Dermis blood vessel endothelial cell (primary cell): ENCODE measurements at regions not wholly inside any gene's neighbourhood (a gene's known extent, or its start where the extent isn't known, plus 50 kb on each side); places are given as distances from the start of the nearest gene placed in this dataset.

Source experiments
- DNase-seq: peaks from one replicate; pipeline ENCODE4 v3.0.0; 2010

DNA sequence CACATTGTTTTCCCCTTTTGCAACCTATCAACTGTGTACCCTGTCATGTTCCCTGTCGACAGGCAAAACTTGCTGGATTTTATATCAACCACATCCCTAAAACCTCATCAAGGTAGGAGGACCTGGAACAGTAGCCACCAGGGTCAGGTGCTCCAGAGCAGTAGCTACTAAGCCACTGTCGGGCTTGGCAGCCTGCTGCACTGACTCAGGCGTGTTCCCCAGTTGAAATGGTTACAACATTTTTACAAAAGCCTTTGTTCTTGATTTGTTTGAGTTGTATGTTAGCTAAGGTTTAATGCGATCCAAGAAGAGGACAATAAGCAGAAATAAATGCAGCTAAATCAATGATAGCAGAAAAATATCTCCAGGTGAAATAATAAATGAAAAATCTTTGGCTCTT is 407.4 kb upstream of the TLE4 start:
- no peak for DNase-seq

DNA sequence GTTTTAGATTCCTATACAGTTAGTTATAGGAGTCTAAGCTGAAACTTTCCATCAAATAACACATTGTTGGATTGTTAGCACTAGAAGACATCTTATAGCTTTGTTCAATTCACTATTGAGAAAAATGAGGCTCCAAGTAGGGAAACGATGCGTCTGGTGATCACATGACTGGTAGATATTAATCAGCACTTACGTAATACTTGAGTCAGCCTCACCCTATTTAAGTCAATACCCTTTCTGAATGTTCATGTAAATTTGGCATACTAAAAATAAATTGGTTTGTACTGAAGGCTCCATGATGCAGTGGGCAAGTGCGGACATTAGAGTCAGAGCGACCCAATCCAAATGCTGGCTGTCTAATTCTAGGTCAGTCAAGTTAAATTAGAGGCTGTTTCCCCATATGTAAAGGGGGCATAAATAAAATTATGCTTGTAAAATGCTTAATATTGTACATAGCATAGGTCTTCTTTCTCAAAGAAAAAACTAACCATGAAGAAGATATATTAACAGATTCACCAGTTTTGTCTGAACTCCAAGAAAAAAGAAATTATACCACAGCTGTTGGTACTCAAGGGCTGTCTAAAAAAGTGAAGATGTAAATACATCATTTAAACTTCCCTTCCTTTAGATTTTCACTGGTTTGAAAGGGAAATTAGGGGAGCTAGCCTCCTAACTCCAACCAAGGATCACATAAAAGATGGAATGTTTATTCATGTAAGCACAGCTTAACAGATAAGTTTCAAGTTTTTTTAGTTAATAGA is 406.6 kb upstream of the TLE4 start:
- no peak for DNase-seq

DNA sequence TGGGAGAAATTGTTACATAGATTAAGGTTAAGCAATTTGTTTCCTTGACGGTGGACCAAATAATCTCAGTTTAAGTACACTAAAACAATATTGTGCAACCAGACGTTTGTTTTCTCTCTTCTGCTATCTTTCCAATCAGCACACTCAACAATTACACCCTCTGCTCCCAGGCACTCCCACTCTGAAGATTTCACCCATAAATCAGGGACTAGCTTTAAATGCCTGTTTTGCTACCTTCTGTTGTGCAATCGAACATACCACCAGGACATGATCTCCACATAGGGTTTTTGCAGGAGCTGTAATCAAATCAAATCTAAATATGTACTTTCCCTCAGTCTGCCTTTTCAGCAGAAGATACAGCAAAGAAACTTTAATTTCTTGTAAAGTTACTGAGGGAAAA is 405.8 kb upstream of the TLE4 start:
- no peak for DNase-seq

DNA sequence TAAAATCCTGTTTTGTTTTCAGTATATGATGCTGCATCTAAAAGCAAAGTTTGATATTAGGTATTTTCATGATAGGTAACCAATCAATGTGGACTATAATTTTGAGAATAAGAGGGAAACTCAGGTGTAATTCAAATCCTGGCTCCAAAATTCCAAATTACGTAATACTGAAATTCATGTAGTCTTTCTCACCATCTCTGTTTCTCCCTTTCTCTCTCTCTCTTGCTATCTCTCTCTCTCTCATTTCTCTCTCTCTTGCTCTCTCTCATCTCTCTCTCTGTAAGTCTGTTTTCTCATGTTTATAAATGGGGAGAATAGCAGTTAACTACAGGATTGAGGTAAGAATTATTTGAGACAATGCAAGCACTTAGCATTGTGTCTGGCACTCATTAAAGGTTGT is 401.1 kb upstream of the TLE4 start:
- DNase-seq, result no peak

DNA sequence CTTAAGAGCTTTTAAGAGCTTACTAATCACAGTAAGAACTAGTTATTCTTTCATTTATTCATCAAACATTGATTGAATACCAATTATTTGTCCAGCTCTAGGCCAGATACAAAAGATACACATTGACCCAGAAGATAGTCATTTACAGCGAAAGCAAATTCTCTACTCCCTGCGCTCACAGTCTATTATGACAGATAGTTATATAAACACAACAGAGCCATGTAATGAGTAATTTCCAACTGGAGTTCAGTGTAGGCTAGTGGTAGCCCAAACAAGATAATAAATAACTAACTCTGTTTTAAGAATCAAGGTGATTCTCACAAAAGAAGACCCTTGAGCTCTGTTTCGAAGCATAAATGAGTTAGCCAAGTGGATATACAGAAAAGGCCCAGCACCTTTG is 397.8 kb upstream of the TLE4 start:
- no peak for DNase-seq

DNA sequence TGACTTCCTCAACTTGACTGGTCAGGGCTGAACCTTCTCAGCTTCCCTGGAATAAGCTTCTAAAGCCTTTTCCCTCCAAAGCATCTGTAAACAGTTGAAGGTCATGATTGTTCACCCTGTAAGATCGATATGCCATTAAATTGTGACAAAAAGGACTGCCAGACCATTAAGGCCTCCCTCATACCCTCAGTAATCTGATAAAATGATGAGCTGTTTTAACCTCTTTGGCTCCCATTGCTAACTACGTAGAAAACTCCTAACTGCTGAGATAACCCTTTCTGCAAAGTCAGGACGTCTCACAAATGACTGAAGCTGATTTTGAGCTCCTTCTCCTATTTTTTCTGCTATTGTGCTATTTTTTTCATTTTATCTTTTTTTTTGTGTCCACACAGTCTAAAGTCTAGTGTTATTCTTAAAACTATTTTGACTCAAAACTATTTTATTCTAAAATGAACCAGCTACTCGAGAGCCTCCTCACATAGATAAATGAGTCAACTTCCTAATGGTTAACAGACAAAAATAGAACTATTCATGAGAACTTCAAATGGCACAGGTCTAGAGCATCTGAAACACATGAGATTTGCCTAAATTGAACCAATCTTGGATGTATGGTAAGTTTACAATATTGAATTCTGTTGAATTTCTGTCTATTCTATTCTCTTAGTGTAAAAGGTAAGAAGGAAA is 395.6 kb upstream of the TLE4 start:
- DNase-seq, result no peak

DNA sequence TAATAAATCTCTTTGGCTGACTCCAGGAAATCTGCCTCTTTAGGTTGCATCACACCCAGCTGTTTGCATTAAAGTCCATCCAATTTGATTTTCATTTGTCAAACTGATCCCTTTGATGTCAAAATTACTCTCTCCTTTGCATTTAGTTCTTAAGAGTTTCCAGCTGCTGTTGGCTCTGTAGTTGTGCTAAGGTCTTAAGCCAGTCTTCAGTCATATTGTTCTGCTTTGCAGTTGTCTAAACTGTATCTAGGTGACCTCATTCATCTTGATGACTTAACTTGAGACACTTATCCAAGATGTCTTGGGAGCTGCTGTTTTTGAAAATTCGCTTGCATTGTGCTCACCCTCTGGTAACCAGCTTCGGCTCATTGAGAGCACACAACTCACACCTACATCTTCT is 386.9 kb upstream of the TLE4 start:
- DNase-seq, result no peak

DNA sequence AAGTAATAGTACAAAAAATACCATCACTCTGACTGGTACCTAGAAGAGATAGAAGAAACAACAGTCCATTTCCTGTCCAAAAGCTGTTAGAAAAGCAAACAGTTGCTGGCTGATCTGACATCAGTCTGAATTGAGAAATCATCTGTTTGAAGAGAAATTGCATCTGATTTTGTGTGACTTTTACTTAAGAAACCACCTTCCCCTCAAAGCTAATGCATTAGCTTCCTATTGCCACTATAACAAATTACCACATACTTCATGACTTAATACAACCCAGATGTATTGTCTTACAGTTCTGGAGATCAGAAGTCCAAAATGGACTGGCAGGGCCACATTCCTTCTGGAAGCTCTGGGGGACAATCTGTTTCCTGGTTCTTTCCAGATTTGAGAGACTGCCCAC is 385.9 kb upstream of the TLE4 start:
- DNase-seq, result no peak

DNA sequence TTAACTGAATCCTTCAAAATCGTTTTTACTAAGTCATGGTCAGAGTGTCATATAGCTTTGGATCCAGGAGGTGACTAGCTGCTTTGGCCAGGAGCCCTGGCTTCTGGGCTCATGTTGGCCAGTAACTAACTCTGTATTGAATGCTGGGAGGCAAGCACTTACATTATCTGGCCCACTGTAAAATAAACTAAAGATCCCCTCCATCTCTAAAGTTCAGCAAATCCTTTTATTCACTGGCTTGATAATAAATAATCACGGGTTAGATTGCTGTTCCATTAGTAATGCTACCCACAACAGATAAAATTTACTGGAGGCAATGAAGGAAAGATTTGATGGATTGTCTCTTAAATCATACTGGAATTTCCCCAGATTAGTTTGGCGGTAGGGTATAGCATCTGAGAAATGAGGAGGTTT is 382.2 kb upstream of the TLE4 start:
- DNase-seq, result no peak

DNA sequence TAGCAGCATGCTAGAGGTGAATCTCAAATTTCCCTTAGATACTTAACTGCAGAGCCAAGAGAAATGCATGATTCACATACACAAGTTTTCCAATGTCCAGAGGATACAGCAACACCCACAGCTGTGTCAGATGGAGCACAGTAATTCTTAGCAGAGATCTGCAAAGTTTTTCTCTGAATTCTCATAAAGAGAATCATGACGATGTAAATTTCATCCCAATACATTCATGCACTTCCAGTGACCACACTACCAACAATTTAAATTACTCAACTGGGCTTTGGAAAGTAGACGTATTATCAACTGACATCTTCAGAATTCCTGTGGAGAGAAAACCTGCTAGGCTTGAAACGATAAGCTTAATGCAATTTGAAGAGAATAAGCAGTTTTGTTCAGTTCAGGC is 378.8 kb upstream of the TLE4 start:
- DNase-seq, result no peak

DNA sequence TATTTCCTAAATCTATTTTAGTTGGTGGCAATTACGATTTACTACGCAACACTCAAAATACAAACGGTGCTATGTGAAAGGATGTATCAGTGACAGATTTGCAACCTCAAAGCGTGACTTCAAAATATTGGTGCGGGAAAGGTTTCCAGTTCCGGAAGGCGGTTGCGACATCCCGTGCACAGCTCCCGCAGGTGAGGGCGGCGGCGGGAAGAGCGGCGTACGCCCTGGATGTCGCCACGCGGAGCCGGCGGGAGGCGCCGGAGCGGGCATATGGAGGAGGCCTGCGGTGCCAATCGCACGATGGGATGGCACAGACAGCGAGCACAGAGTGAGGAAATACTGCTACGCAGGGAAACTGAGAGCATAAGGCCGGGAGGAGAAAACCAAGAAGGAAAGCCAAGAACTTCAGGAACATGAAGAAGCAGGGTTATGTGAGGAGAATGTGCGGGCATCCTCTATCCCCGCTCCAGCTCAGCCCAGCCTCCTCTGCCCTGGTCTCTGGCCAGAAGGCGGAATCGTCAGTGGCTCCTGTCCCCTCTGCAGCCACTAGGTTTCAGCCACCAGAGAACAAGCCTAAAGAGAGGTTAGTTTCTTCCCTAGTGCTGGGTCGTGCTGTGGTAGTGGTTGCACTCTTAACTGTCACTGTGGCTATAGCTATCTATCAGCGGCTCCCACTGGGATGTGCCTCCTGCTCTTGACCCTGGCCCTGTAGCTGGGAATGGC is 378.1 kb upstream of the TLE4 start:
- no peak for DNase-seq

DNA sequence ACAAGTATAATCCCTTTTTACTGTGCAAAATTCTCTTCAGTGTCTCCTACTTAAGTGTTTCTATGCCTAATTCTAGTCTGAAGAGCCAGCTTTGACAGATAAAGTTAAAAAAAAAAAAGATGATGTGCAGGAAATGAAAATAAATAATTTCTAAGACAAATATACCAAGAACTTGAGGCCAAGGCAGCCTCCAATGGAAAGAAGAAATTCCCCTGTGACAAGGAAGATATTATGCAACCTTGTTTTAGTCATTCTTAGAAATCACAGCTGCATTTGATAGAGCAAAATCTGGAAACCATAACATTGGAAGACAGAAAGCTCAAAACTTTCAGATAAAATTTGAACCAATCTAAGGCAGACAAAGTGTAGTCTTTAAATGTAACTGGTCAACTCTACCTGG is 375.9 kb upstream of the TLE4 start:
- DNase-seq, result no peak

DNA sequence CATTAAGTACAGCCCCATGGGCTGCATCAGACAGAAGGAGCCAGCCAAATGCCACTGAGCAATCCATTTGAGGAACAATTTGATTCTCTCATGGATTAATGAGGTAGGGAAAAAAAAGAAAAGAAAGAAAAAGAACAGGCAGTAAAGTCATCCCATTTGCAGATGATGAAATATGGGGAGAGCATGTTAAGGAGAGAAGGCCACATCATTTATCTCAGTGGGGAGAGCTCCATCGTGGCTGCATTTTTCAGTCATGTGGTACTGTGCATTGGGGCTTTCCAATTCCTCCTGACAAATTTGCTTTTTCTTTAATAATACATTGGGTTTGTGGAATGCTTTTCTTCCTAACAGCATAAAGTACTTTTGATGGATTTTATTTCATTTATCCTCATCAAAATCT is 375.2 kb upstream of the TLE4 start:
- no peak for DNase-seq

DNA sequence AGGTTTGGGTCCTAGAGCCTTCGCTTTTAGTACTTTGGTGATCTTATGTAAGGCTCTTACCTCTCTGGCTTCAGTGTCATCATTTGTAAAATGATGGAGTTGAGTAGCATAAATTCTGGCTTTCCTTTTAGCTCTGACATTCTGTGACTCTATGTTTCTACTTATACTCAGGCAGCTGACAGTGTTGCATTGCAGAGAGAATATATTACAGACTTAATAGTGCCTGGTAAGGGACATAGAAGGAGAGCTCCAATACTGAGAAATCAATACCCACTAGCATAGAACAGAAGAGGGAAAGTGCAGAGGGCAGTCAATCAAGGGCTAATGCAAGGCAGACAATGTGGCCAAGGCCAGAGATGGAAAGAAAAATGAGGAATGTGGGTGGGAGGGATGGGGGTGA is 371.4 kb upstream of the TLE4 start:
- DNase-seq, result no peak

DNA sequence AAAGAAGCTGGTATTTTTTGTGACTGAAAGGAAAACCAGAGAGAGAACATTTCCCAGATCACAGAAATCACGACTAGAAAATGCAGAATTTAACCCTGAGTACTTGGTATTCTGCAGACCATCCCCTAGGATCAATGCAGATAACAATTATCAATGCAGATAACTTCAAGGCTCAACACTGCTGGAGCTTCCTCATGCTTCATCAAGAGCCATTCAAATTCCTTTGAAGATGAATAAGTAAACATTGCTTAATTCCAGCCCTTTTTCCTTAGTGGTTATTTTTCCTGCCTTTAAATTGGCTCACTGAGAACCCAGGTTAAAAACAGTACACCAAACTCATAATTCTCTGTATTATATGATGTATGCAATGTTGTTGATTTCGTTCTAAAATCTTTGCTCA is 370.1 kb upstream of the TLE4 start:
- no peak for DNase-seq

DNA sequence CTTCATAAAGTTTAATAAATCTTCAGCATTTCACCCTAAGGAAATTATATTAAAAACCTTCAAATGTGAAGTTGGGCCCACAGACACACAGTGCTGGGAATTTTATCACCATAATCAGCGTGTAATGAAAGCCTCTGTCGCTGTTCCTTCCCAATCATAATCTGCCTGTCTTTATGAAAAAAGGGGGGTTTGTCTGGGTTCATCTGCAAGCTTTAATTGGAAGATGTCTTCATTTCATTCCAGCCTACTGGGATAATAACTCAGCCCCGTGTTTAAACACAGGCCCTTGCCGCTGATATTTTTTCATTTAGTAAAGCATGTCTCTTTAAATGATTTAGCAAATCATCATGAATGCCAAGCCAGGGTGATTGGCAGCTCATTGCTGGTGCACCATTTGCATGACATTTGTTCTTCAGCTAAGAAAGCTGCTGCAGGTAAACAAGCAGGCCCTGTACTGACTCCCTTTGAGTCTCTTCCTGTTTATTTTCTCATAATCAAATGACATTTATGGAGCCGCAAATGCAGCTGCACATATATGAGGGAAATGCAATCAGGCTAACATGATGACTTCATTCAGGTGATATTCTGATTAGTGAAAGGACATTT is 362.9 kb upstream of the TLE4 start:
- no peak for DNase-seq

DNA sequence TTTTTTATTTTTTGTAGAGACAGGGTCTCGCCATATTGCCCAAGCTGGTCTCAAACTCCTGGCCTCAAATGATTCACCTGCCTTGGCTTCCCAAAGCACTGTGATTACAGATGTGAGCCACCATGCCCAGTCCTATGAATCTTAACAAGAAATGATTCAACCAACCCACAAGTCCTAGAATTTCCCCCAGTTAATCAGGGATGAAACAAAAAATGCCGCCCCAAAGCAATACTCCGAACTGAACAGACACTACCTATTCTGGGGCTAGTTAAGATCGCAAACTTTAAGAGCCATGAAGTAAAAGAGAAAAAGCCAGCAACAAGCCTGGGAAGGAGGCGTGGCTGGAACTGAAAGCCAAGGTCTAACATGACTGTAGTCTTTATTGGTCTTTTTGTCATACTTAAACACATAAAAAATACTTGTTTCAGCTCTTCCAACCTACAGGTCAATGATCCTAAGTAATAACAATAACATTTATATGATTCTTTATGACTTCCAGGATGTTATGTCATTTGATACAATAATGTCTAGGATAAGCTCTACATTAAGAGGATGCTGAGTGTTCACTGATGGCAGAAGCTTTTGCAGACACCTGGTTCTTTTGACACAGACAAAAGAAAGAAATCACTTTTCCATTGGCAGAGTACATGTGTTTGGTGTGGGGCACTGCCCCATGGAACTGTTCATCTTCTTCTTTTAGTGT is 361.1 kb upstream of the TLE4 start:
- no peak for DNase-seq

DNA sequence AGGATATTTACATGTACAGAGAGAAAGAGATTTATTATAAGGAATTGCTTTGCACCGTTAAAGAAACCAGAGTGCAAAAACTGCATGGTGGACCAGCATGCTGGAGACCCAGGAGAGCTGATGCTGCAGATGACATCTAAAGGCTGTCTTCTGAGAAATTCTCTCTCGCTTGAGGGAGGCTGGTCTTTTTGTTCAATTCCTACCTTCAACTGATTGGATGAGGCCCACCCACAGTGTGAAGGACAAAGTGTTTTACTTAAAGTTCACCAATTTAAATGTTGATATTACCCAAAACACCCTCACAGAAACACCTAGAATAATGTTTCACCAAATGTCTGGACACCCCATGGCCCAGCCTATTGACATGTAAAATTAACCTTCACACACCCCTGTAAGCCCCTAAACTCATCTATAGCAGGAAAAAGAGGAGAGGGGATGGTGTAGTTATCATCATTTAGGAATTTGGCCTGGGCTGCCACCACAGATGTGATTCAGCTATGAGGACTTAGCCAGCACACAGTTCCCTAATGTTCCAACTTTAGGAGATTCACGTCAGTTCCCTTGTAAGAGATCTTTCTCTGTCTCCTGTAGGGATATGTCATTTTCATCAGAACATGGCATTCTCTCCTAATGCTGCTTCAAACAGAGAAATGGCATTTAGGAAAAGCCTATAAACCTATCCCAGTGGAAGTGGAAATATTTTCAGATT is 358.2 kb upstream of the TLE4 start:
- DNase-seq, result no peak

DNA sequence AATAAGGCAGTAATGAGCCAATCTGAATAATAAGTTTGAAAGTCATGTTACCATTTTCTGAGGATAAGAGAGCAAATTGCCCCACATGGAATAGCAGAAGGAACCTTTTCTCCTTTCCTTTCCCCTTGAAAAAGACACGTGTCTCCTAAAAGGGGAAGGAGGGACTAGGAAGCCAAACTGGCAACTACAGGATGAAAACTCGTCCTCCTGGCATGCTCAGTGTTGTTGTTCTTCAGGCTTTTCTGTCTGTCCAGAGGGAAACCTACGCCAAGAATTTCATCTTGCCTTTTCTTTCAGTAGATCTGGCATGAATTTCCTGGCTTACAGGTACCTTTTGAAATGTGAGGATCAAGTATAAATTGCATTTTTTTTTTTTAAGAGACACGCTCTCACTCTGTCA is 355.9 kb upstream of the TLE4 start:
- DNase-seq, result no peak

DNA sequence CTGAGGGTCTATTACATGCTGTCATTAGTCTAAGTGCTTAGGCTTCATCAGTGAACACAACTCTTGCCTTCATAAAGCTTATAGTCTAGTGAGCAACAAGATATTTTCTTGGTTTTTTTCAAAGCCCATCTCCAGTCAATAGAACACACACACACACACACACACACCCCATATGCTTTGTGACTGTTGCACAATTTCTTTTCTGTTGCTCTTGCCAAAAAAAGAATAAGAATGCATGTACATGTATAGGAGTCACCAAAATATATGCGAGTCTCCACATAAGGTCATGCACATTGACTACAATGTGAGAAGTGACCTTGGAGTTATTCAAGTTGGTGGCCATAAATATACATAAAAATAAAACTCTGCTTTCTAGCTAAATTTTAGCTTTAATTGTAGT is 351.5 kb upstream of the TLE4 start:
- no peak for DNase-seq

DNA sequence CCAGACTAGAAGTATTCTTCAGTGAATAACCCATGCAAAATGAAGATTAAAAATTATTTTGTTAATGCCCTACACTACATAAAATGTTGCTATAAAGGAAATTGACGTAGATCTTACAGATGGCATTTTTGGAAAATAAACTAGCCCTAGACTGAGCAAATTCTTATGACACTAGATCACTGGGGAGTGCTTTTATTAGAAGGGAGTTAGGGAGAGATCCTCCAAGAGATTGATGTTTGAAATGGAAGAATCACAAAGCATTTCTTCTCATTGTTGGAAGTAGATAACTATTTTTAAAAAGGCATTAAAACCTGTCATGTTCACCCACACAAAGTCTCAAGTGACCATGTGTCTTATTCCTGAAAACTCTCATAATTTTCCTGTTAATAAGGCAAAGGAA is 351.1 kb upstream of the TLE4 start:
- DNase-seq, result no peak

DNA sequence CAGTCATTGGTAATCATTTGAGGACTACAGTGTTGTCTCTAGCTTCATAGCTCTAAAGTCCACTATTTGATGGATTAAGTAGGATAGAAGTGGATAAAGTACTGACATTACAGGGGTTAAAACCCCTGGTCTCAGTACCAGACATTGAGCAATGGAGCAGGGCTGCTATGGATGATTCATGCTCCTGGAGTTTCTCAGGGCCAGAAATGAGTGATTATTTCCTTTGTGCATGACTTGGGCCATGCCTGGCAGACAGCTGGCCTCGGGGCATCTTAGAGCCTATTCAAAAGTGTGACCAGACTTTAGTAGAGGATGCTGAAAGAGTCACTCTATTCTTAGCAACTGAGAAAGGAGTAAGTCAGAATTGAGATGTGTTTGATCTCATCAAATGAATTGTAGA is 350.7 kb upstream of the TLE4 start:
- peak; percentile 4 for DNase-seq
